ENCODE measurements at regions not wholly inside any gene's neighbourhood (a gene's known extent, or its start where the extent isn't known, plus 50 kb on each side); places are given as distances from the start of the nearest gene placed in this dataset.
"Not testable (repeated sequence)": the region's sequence is repeated elsewhere in the genome, so short reads cannot be mapped to it uniquely, and the experiment has no call there.

GRCh38 chr12:73984552-73984951 is 553.1 kb upstream of the ATXN7L3B start:
- H3K4me3 ChIP-seq (ENCODE audit: low read depth, low read length) = no peak overlapping the region
- TF ChIP-seq CTCF (conservative IDR thresholded peaks at IDR 0.05; ENCODE audit: low read depth, low read length) = no peak
- DNase-seq (ENCODE audit: low read depth) = no peak

- DNase-seq (ENCODE audit: low read depth) = no peak
- no peak for TF ChIP-seq CTCF (conservative IDR thresholded peaks at IDR 0.05; ENCODE audit: low read depth, low read length)
- H3K4me3 ChIP-seq (ENCODE audit: low read depth, low read length) = no peak overlapping the region
These were observed 546.5 kb upstream of the ATXN7L3B start for GRCh38 chr12:73991138-73991537.

- no peak for DNase-seq (ENCODE audit: low read depth)
- no peak for TF ChIP-seq CTCF (conservative IDR thresholded peaks at IDR 0.05; ENCODE audit: low read depth, low read length)
- no peak overlapping the region for H3K4me3 ChIP-seq (ENCODE audit: low read depth, low read length)
These were observed 538.7 kb upstream of the ATXN7L3B start for GRCh38 chr12:73998894-73999293.

- TF ChIP-seq CTCF (conservative IDR thresholded peaks at IDR 0.05; ENCODE audit: low read depth, low read length) = no peak
- H3K4me3 ChIP-seq (ENCODE audit: low read depth, low read length) = no peak overlapping the region
- no peak for DNase-seq (ENCODE audit: low read depth)
These were observed 522.5 kb upstream of the ATXN7L3B start for GRCh38 chr12:74015118-74015517.

GRCh38 chr12:74016324-74016723 is 521.3 kb upstream of the ATXN7L3B start:
- DNase-seq (ENCODE audit: low read depth); H3K4me3 ChIP-seq (ENCODE audit: low read depth, low read length): not testable (repeated sequence)

GRCh38 chr12:74018849-74019248 is 518.8 kb upstream of the ATXN7L3B start:
- no peak for TF ChIP-seq CTCF (conservative IDR thresholded peaks at IDR 0.05; ENCODE audit: low read depth, low read length)
- no peak overlapping the region for H3K4me3 ChIP-seq (ENCODE audit: low read depth, low read length)
- DNase-seq (ENCODE audit: low read depth) = peak; percentile 33

GRCh38 chr12:74021937-74022336 is 515.7 kb upstream of the ATXN7L3B start:
- no peak for DNase-seq (ENCODE audit: low read depth)
- H3K4me3 ChIP-seq (ENCODE audit: low read depth, low read length) = no peak overlapping the region
- TF ChIP-seq CTCF (conservative IDR thresholded peaks at IDR 0.05; ENCODE audit: low read depth, low read length) = peak; percentile 80

- DNase-seq (ENCODE audit: low read depth) = no peak
- no peak overlapping the region for H3K4me3 ChIP-seq (ENCODE audit: low read depth, low read length)
- TF ChIP-seq CTCF (conservative IDR thresholded peaks at IDR 0.05; ENCODE audit: low read depth, low read length) = no peak
These were observed 506.6 kb upstream of the ATXN7L3B start for GRCh38 chr12:74031045-74031444.
